B cell (primary cell): ENCODE measurements at regions not wholly inside any gene's neighbourhood (a gene's known extent, or its start where the extent isn't known, plus 50 kb on each side); places are given as distances from the start of the nearest gene placed in this dataset.

Experiments
- ATAC-seq: fragments of 200-7000 bp; cut with Tn5 transposase; one replicate; pipeline ENCODE4 v1.10.0; 2021; ENCODE audit warnings: low read depth, mild to moderate bottlenecking, moderate number of reproducible peaks, moderate library complexity
- CTCF ChIA-PET: fragments of 350-600 bp; sonication (Branson Sonifier 250); formaldehyde crosslinking; loops from one replicate; lab custom pipeline; 2021; ENCODE audit warnings: antibody characterized with exemption, inconsistent platforms; lab: Charles Lee
- POLR2A ChIA-PET: fragments of 350-600 bp; sonication (Branson Sonifier 250); formaldehyde crosslinking; loops from one replicate; lab custom pipeline; 2021; ENCODE audit warnings: antibody characterized with exemption; lab: Charles Lee
- DNase-seq: peaks from one replicate; pipeline ENCODE4 v3.0.0; 2013
- H2AFZ ChIP-seq: 2 replicates; pipeline ENCODE4 v1.6.1; 2012; ENCODE audit warnings: mild to moderate bottlenecking, low read depth, low read length; ENCODE audit not compliant: insufficient read depth, poor library complexity, severe bottlenecking
- H3K27ac ChIP-seq, 2 donors: 1 replicate in 1 of 2; 2 replicates in 1 of 2; pipeline ENCODE4 v1.5.1; 2012 to 2013; ENCODE audit warnings: low read length in 2 of 2, mild to moderate bottlenecking in 2 of 2, moderate library complexity in 1 of 2
- H3K27me3 ChIP-seq, 4 experiments: fragments of 200-600 bp in 1 of 4; sonication (generic) in 1 of 4; replicated peaks in 1 of 4; 1 replicate in 2 of 4; 2 replicates in 2 of 4; pipeline versions ENCODE4 v1.6.1 to v1.7.0; 2013 to 2016; ENCODE audit warnings: low read length in 3 of 4, mild to moderate bottlenecking in 2 of 4, mixed read lengths in 1 of 4, moderate library complexity in 1 of 4; ENCODE audit not compliant: insufficient read depth in 4 of 4, control insufficient read depth in 3 of 4; ENCODE audit errors: control extremely low read depth in 1 of 4
- H3K36me3 ChIP-seq, 2 experiments: replicated peaks in 1 of 2; 1 replicate in 1 of 2; 2 replicates in 1 of 2; pipeline versions ENCODE4 v1.6.1 to v1.7.1; 2013; ENCODE audit warnings: low read length in 1 of 2; ENCODE audit not compliant: insufficient read depth in 2 of 2, control insufficient read depth in 1 of 2; ENCODE audit errors: control extremely low read depth in 1 of 2, extremely low read depth in 1 of 2
- H3K4me1 ChIP-seq, 2 donors: fragments of 200-600 bp in 1 of 2; sonication (generic) in 1 of 2; 1 replicate in 1 of 2; 2 replicates in 1 of 2; pipeline versions ENCODE4 v1.5.1 to v1.6.1; 2013 to 2017; ENCODE audit warnings: low read length in 2 of 2; ENCODE audit not compliant: control insufficient read depth in 2 of 2, insufficient read depth in 2 of 2
- H3K4me2 ChIP-seq: replicated peaks from 2 replicates; pipeline ENCODE3; 2012; ENCODE audit warnings: mild to moderate bottlenecking, low read depth, low read length; ENCODE audit not compliant: poor library complexity, severe bottlenecking
- H3K4me3 ChIP-seq, 5 experiments: fragments of 200-600 bp in 1 of 5; sonication (generic) in 1 of 5; 1 replicate in 3 of 5; 2 replicates in 2 of 5; pipeline versions ENCODE4 v1.5.1 to v1.7.0; 2011 to 2016; ENCODE audit warnings: low read length in 4 of 5, mild to moderate bottlenecking in 4 of 5, low read depth in 2 of 5, control low read depth in 1 of 5, moderate library complexity in 1 of 5; ENCODE audit not compliant: insufficient read depth in 1 of 5; ENCODE audit errors: control extremely low read depth in 1 of 5, extremely low read depth in 1 of 5
- H3K79me2 ChIP-seq: fragments of 200-600 bp; sonication (generic); one replicate; pipeline ENCODE4 v1.6.0; 2016; ENCODE audit warnings: low read length; ENCODE audit not compliant: control insufficient read depth, insufficient read depth
- H3K9ac ChIP-seq: fragments of 200-600 bp; sonication (generic); 2 replicates; pipeline ENCODE4 v1.6.1; 2017; ENCODE audit warnings: mild to moderate bottlenecking, low read length, moderate library complexity
- H3K9me3 ChIP-seq, 3 donors: one replicate each; pipeline versions ENCODE4 v1.6.1 to v1.7.1; 2013; ENCODE audit warnings: low read length in 2 of 3; ENCODE audit not compliant: control insufficient read depth in 2 of 3, insufficient read depth in 1 of 3; ENCODE audit errors: control extremely low read depth in 1 of 3
- H4K20me1 ChIP-seq: 2 replicates; pipeline ENCODE4 v1.6.0; 2012; ENCODE audit warnings: mild to moderate bottlenecking, low read length; ENCODE audit not compliant: insufficient read depth, control insufficient read depth, poor library complexity, severe bottlenecking
- H3K27ac Mint-ChIP-seq: one replicate; pipeline ENCODE4 v1.8.0; 2021; ENCODE audit warnings: mixed read lengths
- H3K27me3 Mint-ChIP-seq: one replicate; pipeline ENCODE4 v1.8.0; 2021; ENCODE audit warnings: mixed read lengths
- H3K4me1 Mint-ChIP-seq: one replicate; pipeline ENCODE4 v1.8.0; 2021; ENCODE audit warnings: mixed read lengths
- H3K4me3 Mint-ChIP-seq: one replicate; pipeline ENCODE4 v1.8.0; 2021; ENCODE audit warnings: mixed read lengths
- H3K9me3 Mint-ChIP-seq: one replicate; pipeline ENCODE4 v1.8.0; 2022; ENCODE audit warnings: mixed read lengths; ENCODE audit not compliant: insufficient read depth
- EZH2 ChIP-seq: IDR thresholded peaks from 2 replicates; pipeline ENCODE4 v1.6.1; 2012; ENCODE audit warnings: borderline replicate concordance, low read depth, mild to moderate bottlenecking, moderate library complexity, low read length; ENCODE audit not compliant: insufficient read depth, poor library complexity, severe bottlenecking
- WGBS: methylation state at CpG from one replicate; pipeline ENCODE4 v1.1.5; 2013; ENCODE audit warnings: missing lambda C conversion rate; ENCODE audit not compliant: insufficient coverage; 5-methylcytosine and 5-hydroxymethylcytosine counted together
- intact Hi-C: fragments of 100-400 bp; cut with micrococcal nuclease; formaldehyde crosslinking; loops from one replicate; pipeline ENCODE4 v1.10.0; 2022
- TF ChIP-seq, protein P1 (sequence below): fragments of 200-600 bp; IDR thresholded peaks from one replicate; pipeline ENCODE4 v1.8.0; 2022; ENCODE audit warnings: antibody characterized with exemption, mild to moderate bottlenecking

DNA sequence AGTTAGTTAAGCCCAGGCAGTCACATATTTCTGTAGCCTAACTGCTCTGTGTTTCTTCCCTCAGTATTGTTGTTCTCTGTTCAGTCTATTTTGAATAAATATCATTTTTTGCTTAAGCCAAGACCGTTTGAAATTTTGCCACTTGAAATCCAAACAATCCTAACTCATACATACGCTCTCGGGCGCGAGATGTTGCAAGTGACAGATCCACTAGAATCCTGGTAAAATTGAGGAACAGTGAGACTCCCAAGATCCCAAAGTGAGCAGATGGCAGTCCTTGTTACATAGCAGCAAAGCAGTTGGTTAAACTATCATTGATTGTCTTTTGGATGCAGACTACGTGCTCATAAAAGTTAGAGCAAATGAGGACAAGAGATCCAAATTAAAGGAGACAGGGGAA lies 625.4 kb downstream of the TBL1XR1 start:
- POLR2A ChIA-PET: no interaction called here
- Mint-ChIP-seq H3K9me3 (no peaks in the 10 kb centered on the region), H3K4me1 (no peaks in the 10 kb centered on the region), H3K4me3 (no peak overlapping the region), H3K27ac (no peak overlapping the region), H3K27me3 (no peaks in the 10 kb centered on the region)
- CTCF ChIA-PET: no interaction called here
- H3K9me3 ChIP-seq: no peaks in the 10 kb centered on the region
- H2AFZ ChIP-seq: no peak overlapping the region
- H3K79me2 ChIP-seq: no peaks in the 10 kb centered on the region
- H3K36me3 ChIP-seq: no peaks in the 10 kb centered on the region
- no peak overlapping the region for H3K4me2 ChIP-seq
- no peaks in the 10 kb centered on the region for H3K27me3 ChIP-seq
- no peak overlapping the region for H3K4me3 ChIP-seq
- H3K27ac ChIP-seq: no peak overlapping the region
- no peak overlapping the region for H3K9ac ChIP-seq
- DNase-seq (no peak), ATAC-seq (no peak)
- no peaks in the 10 kb centered on the region for H4K20me1 ChIP-seq
- no peak for TF ChIP-seq EZH2
- TF ChIP-seq, protein P1, sequence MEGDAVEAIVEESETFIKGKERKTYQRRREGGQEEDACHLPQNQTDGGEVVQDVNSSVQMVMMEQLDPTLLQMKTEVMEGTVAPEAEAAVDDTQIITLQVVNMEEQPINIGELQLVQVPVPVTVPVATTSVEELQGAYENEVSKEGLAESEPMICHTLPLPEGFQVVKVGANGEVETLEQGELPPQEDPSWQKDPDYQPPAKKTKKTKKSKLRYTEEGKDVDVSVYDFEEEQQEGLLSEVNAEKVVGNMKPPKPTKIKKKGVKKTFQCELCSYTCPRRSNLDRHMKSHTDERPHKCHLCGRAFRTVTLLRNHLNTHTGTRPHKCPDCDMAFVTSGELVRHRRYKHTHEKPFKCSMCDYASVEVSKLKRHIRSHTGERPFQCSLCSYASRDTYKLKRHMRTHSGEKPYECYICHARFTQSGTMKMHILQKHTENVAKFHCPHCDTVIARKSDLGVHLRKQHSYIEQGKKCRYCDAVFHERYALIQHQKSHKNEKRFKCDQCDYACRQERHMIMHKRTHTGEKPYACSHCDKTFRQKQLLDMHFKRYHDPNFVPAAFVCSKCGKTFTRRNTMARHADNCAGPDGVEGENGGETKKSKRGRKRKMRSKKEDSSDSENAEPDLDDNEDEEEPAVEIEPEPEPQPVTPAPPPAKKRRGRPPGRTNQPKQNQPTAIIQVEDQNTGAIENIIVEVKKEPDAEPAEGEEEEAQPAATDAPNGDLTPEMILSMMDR: no peak
- WGBS: 94% methylated on average over 5 of the region's 6 CpGs
- no peaks in the 10 kb centered on the region for H3K4me1 ChIP-seq
- intact Hi-C loops: no loop called here

DNA sequence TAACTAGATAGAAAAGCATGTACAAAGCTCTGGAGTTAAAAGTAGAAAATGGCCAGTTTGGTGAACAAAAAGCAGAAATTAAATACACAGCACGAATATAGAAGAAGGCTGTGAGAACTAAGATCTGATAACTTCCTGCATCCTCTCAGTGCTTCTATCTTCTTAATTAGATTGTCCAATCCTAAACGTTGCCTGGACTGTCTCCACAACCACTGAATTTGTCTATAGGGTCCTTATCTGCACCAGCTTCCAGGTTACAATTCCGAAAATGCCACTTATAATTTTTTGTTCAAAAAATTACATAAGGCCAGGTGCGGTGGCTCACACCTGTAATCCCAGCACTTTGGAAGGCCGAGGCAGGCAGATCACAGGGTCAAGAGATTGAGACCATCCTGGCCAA lies 626.3 kb downstream of the TBL1XR1 start:
- no peaks in the 10 kb centered on the region for H3K9me3 Mint-ChIP-seq
- H3K79me2 ChIP-seq: no peaks in the 10 kb centered on the region
- ATAC-seq: no peak
- TF ChIP-seq EZH2: no peak
- TF ChIP-seq, protein P1: no peak
- intact Hi-C loops: no loop called here
- no peak overlapping the region for H3K9ac ChIP-seq
- no peak overlapping the region for H3K27ac Mint-ChIP-seq
- no peak overlapping the region for H3K4me3 ChIP-seq
- no peaks in the 10 kb centered on the region for H3K9me3 ChIP-seq
- H4K20me1 ChIP-seq: no peaks in the 10 kb centered on the region
- no peak overlapping the region for H3K27ac ChIP-seq
- H3K4me1 ChIP-seq: no peaks in the 10 kb centered on the region
- no peak overlapping the region for H3K4me3 Mint-ChIP-seq
- CTCF ChIA-PET: no interaction called here
- no peaks in the 10 kb centered on the region for H3K27me3 Mint-ChIP-seq
- H3K36me3 ChIP-seq: no peaks in the 10 kb centered on the region
- H3K27me3 ChIP-seq: no peaks in the 10 kb centered on the region
- H3K4me1 Mint-ChIP-seq: no peaks in the 10 kb centered on the region
- WGBS: 72% methylated on average over 4 of the region's 5 CpGs
- no peak for DNase-seq
- H2AFZ ChIP-seq: no peak overlapping the region
- H3K4me2 ChIP-seq: no peak overlapping the region
- POLR2A ChIA-PET: no interaction called here
